ENCODE measurements at regions not wholly inside any gene's neighbourhood (a gene's known extent, or its start where the extent isn't known, plus 50 kb on each side); places are given as distances from the start of the nearest gene placed in this dataset.

DNA sequence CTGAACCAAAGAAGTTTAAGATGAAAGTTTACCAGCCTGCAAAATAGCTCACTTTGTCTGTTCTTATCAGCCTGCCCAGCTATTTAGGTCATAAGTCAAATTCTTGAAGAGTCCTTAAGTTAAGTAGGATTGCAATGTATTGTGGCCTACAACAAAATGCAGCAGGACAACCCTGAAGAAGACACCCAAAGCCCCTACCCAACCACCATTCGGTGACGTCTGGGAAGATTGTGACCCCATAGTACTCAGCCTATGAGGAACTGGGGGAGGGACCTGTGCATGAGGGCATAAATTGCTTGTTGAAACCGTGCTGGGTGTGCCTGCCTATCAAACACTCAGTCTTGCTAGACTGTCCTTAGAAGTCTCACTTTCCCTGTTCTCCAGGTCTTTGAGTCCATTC, 50.5 kb upstream of the FDX1 start:
- H3K27ac ChIP-seq (replicated peaks): no peak overlapping the region
- TF ChIP-seq POLR2AphosphoS5 (IDR thresholded peaks at IDR 0.05; ENCODE audit: low read depth) (no peak), GABPA (IDR thresholded peaks at IDR 0.05; ENCODE audit: low read depth) (no peak), SPI1 (IDR thresholded peaks at IDR 0.05; ENCODE audit: borderline replicate concordance, low read depth) (no peak)
- TF ChIP-seq, protein P1, sequence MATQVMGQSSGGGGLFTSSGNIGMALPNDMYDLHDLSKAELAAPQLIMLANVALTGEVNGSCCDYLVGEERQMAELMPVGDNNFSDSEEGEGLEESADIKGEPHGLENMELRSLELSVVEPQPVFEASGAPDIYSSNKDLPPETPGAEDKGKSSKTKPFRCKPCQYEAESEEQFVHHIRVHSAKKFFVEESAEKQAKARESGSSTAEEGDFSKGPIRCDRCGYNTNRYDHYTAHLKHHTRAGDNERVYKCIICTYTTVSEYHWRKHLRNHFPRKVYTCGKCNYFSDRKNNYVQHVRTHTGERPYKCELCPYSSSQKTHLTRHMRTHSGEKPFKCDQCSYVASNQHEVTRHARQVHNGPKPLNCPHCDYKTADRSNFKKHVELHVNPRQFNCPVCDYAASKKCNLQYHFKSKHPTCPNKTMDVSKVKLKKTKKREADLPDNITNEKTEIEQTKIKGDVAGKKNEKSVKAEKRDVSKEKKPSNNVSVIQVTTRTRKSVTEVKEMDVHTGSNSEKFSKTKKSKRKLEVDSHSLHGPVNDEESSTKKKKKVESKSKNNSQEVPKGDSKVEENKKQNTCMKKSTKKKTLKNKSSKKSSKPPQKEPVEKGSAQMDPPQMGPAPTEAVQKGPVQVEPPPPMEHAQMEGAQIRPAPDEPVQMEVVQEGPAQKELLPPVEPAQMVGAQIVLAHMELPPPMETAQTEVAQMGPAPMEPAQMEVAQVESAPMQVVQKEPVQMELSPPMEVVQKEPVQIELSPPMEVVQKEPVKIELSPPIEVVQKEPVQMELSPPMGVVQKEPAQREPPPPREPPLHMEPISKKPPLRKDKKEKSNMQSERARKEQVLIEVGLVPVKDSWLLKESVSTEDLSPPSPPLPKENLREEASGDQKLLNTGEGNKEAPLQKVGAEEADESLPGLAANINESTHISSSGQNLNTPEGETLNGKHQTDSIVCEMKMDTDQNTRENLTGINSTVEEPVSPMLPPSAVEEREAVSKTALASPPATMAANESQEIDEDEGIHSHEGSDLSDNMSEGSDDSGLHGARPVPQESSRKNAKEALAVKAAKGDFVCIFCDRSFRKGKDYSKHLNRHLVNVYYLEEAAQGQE (IDR thresholded peaks at IDR 0.05; ENCODE audit: insufficient replicate concordance, low read depth): no peak
- TF ChIP-seq, protein P2, sequence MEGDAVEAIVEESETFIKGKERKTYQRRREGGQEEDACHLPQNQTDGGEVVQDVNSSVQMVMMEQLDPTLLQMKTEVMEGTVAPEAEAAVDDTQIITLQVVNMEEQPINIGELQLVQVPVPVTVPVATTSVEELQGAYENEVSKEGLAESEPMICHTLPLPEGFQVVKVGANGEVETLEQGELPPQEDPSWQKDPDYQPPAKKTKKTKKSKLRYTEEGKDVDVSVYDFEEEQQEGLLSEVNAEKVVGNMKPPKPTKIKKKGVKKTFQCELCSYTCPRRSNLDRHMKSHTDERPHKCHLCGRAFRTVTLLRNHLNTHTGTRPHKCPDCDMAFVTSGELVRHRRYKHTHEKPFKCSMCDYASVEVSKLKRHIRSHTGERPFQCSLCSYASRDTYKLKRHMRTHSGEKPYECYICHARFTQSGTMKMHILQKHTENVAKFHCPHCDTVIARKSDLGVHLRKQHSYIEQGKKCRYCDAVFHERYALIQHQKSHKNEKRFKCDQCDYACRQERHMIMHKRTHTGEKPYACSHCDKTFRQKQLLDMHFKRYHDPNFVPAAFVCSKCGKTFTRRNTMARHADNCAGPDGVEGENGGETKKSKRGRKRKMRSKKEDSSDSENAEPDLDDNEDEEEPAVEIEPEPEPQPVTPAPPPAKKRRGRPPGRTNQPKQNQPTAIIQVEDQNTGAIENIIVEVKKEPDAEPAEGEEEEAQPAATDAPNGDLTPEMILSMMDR (IDR thresholded peaks at IDR 0.05; ENCODE audit: insufficient read depth, low read length): no peak
- H3K4me3 ChIP-seq (replicated peaks; ENCODE audit: insufficient read depth, low read length): no peak overlapping the region
- DNase-seq (ENCODE audit: low read depth in 1 of 2, low spot score in 1 of 2): no peak
- H3K27me3 ChIP-seq (ENCODE audit: insufficient read depth, poor library complexity, severe bottlenecking): no peaks in the 10 kb centered on the region

DNA sequence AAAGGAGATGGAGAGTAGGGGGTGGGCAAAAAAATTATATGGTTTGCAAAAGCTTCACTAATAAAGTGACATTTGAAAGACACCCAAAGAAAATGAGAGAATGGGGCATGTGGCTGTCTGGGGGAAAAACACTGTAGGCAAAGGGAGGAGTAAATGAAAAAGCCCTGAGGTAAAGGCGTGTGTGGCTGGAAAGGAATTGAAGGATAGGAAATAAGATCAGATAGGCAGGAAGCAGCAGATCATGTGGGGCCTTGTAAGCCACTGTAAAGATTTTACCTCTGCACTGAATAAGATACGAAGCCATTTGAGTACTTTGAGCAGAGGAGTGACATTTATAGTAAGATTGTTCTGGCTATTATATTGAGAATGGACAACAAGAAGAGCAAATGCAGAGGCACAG, 49.8 kb upstream of the FDX1 start:
- Histone ChIP-seq H3K27me3 (ENCODE audit: insufficient read depth, poor library complexity, severe bottlenecking) (no peaks in the 10 kb centered on the region), H3K27ac (replicated peaks) (no peak overlapping the region), H3K4me3 (replicated peaks; ENCODE audit: insufficient read depth, low read length) (no peak overlapping the region)
- no peak for DNase-seq (ENCODE audit: low read depth in 1 of 2, low spot score in 1 of 2)
- TF ChIP-seq GABPA (IDR thresholded peaks at IDR 0.05; ENCODE audit: low read depth): no peak
- TF ChIP-seq, protein P2 (IDR thresholded peaks at IDR 0.05; ENCODE audit: insufficient read depth, low read length): no peak
- TF ChIP-seq, protein P1 (IDR thresholded peaks at IDR 0.05; ENCODE audit: insufficient replicate concordance, low read depth): no peak
- TF ChIP-seq POLR2AphosphoS5 (IDR thresholded peaks at IDR 0.05; ENCODE audit: low read depth): no peak
- no peak for TF ChIP-seq SPI1 (IDR thresholded peaks at IDR 0.05; ENCODE audit: borderline replicate concordance, low read depth)
